GM10248 (cell line): ENCODE measurements at regions not wholly inside any gene's neighbourhood (a gene's known extent, or its start where the extent isn't known, plus 50 kb on each side); places are given as distances from the start of the nearest gene placed in this dataset.

ENCODE experiments used
- CTCF ChIA-PET: fragments of 300-600 bp; sonication (Branson Sonifier 250); formaldehyde crosslinking; extraction: SDS; loops from one replicate; lab custom pipeline; 2021; ENCODE audit warnings: antibody characterized with exemption; lab: Yijun Ruan, JAX
- POLR2A ChIA-PET: fragments of 350-650 bp; sonication (Branson Sonifier 250); formaldehyde crosslinking; extraction: SDS; loops from one replicate; lab custom pipeline; 2020; ENCODE audit warnings: antibody characterized with exemption; lab: Yijun Ruan, JAX
- DNase-seq: peaks from one replicate; pipeline ENCODE4 v3.0.0; 2012; ENCODE audit errors: extremely low spot score
- CTCF ChIP-seq: IDR thresholded peaks from 2 replicates; pipeline ENCODE4 v1.5.1; 2012; ENCODE audit warnings: mild to moderate bottlenecking, low read depth; ENCODE audit errors: extremely low read depth, missing control alignments, control extremely low read depth

GRCh38 chr3:24043985-24044384 lies 98.9 kb downstream of the NR1D2 start:
- DNase-seq = no peak
- no peak for TF ChIP-seq CTCF
- ChIA-PET POLR2A (no interaction called here), CTCF (interaction anchor here (1.2 kb wide), 1 partner anchor 11 kb away, joined by 3 read pairs; no protein-coding TSS in a partner anchor)

DNA sequence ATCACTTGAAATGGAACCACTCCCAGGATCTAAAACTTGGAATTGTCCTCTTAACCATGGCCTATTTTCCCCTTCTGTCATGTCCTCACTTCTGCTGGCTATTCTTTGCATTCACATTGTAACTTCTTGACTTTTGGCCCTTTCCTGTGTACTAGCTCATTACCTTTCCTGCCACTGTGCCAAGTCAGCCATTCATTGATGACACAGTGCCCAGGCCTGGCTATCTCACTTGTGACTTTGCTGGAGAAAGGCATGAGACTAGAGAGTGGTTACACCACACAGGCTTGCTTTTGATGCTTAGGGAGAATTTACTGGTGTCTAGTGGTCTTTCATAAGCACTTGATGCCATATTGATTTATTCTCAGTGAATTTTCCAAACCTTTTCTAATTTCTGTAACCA lies 101.1 kb downstream of the NR1D2 start:
- CTCF ChIA-PET = interaction anchor here (0.8 kb wide), 1 partner anchor 1455 kb away, joined by 3 read pairs; no protein-coding TSS in a partner anchor

GRCh38 chr3:24047513-24047912 lies 102.4 kb downstream of the NR1D2 start:
- TF ChIP-seq CTCF = no peak
- ChIA-PET POLR2A (no interaction called here), CTCF (no interaction called here)
- no peak for DNase-seq

More for the DNA sequence above, 101.1 kb downstream of the NR1D2 start:
- no peak for TF ChIP-seq CTCF
- no peak for DNase-seq
- POLR2A ChIA-PET = no interaction called here

GRCh38 chr3:24048843-24049242 lies 103.8 kb downstream of the NR1D2 start:
- POLR2A ChIA-PET = no interaction called here

DNA sequence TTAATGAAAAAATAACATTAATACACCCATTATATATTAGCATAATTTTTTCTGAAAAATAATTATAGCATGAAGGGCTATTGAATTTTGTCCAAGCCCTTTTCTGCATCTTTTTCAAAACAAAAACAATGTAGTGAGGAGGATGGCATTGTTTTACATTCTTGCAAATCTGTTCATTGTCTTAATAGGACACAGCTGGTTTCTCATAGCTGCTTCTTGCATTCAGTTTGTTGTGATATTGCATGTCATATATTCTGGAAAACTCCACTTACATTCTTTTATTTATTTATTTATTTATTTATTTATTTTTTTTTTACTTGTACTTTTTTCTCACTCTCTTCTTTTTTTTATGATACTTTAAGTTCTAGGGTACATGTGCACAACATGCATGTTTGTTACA lies 107.4 kb downstream of the NR1D2 start:
- CTCF ChIA-PET = no interaction called here
- DNase-seq = no peak
- TF ChIP-seq CTCF = no peak
- POLR2A ChIA-PET = no interaction called here

More at GRCh38 chr3:24048843-24049242, 103.8 kb downstream of the NR1D2 start:
- no peak for TF ChIP-seq CTCF
- CTCF ChIA-PET = no interaction called here
- no peak for DNase-seq

DNA sequence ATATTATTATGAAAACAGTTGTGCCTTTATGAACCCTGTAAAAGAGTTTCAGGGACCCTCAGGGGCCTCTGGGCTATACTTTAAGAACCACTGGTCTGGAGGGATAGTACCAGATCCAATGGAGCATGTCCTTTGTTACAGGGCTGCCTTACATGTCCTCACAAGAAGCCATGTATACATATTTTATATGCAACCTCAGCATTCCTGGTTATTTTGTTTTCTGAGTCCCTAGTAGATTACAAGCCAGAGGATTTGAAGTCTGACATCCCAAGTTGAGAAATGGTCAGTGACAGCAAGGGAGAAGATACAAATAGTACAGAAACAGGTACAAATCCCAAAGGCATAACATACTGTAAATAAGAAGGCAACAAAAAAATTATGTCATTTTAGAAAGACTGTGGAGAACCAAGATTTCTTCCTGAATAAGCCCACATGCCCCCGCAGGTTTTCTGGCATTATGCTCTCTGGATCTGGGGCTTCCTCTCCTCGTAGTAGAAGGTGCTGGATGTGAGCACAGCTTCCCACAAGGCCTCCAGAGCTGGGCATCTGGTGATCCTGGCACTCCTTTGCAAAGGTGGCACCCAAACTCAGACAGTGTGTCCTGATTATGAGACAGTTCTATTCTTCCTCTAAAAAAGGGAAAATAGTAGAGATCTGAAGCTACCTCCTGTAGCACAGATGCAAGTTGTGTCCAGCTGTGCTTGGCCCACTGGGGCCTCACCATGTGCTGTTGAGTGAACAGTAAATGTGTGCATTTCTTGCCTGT lies 114.0 kb downstream of the NR1D2 start:
- DNase-seq = no peak
- TF ChIP-seq CTCF = no peak
- ChIA-PET CTCF (no interaction called here), POLR2A (no interaction called here)
